Effector CD8-positive, alpha-beta T cell (primary cell): ENCODE measurements at regions not wholly inside any gene's neighbourhood (a gene's known extent, or its start where the extent isn't known, plus 50 kb on each side); places are given as distances from the start of the nearest gene placed in this dataset.

Experiments
- DNase-seq: peaks from one replicate; lab custom pipeline; 2025; lab: John Stamatoyannopoulos, UW

GRCh38 chr16:86214326-86215232 lies 295.7 kb upstream of the FOXF1 start:
- no peak for DNase-seq

GRCh38 chr16:86215233-86215978 lies 294.9 kb upstream of the FOXF1 start:
- DNase-seq: no peak

DNA sequence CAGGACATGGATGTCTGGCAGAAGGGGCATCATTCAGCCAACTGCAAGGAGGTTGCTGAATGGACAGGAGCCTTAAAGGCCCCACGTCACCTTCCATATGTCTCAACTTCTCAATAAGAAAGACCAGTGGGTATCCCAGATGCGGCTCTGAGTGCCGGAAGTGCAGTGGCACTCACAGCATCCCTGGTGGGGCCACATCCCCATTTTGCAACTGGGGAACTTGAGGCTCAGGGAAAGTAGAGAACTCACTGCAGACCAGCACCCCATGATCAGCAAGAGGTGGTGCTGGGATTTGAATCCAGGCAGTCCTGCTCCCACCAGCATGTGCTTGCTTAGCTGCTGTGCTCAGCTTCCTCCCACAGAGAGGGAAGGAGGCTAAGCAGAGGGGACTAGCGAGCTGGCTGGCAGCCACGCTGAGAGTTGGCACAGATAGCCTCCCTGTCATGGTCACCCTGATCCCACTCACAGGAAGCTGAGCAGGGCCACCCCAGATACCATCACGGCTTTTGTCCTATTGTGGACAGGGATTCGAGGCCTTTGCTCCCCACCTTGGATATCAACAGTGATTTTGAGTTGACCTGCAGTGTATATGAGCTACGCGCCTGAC lies 294.2 kb upstream of the FOXF1 start:
- DNase-seq: no peak

- DNase-seq: no peak
Observed at GRCh38 chr16:86216591-86216990, 293.7 kb upstream of the FOXF1 start.

GRCh38 chr16:86217001-86217890 lies 293.1 kb upstream of the FOXF1 start:
- no peak for DNase-seq

GRCh38 chr16:86217891-86218270 lies 292.4 kb upstream of the FOXF1 start:
- DNase-seq: no peak

GRCh38 chr16:86218479-86219170 lies 291.7 kb upstream of the FOXF1 start:
- no peak for DNase-seq

GRCh38 chr16:86219655-86220445 lies 290.5 kb upstream of the FOXF1 start:
- no peak for DNase-seq

DNA sequence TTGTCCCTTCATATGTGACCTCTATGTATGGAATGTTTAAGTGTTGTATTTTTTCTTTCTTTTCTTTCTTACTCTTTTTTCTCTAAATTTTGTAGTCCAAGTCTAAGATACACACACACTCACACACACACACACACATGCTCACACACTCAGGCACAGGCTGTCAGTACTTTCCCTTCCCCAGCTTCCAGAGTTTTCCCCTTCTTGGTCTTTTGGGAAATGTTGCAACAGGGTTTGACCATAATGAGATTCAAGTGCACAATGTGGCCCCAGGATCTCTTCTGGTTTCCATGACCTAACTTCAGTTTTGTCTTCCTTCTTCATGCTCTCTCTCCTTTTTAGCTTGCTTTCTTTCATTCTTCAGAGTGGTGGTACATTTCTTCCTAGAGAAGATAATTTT lies 289.8 kb upstream of the FOXF1 start:
- DNase-seq: no peak

- DNase-seq: no peak
Observed at GRCh38 chr16:86221085-86221484, 289.2 kb upstream of the FOXF1 start.

- DNase-seq: no peak
Observed at GRCh38 chr16:86222547-86222946, 287.8 kb upstream of the FOXF1 start.

DNA sequence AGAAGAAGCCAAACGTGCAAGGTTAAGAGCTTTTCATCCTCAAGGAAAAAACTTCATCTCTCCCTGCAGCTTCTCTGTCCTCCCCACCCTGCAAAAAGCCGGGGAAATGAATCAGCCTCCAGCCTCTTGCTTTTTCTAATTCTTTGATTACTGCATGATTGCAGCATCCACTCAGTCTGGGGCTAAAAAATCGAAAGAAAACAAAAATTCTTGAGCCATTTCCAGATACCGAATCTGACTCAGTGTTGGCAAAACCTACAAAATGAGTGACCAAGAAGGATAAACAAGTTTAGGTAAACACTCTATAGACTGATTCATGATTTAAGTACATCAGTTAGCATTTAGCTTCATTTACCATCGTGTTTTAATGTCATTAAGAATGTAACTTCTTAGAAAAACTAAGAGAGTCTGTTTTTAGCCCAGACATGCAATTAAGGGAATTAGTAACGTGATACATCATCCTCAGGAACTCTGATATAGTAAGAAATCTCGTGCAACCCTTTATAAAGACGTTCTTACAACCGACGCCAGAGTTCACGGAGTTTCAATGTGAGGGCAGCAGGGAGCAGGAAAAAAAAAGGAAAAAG lies 287.3 kb upstream of the FOXF1 start:
- DNase-seq: no peak

GRCh38 chr16:86224126-86224525 lies 286.2 kb upstream of the FOXF1 start:
- no peak for DNase-seq

DNA sequence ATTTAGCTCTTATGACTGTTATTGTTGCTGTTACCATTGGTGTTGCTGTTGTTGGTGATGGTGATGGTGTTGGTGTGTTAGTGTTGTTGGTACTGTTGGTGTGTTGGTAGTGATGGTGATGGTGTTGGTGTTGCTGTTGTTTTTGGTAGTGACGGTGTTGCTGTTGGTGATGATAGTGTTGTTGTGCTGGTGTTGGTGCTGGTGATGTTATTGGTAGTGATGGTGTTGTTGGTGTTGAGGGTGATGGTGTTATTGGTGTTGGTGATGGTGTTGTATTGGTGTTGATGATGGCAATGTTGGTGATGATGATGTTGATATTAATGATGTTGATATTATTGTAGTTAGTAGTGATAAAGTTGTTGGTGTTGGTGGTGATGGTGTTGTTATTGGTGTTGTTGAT lies 285.7 kb upstream of the FOXF1 start:
- no peak for DNase-seq

DNA sequence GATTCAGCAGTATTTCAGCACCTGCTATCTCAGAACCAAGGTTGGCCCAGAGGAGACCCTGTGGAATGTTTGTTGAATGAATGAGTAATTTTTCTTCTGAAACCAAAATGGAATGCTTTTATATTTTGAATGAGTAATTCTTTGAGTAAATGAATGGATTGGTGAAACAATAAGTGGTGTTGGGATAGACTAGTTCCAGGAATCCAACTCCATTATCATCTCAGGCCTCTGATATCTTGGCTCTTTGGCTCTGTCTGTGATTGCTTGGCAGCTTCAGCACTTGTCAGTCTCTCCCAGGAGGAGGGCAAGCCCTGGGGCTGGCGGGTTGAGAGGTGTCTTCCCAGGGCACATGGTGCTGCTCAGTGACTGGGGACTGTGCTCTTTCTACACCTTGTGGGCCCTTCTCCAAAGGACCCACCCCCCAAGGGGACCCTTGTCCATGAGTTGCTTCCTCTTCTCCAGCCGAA lies 284.4 kb upstream of the FOXF1 start:
- DNase-seq: no peak

DNA sequence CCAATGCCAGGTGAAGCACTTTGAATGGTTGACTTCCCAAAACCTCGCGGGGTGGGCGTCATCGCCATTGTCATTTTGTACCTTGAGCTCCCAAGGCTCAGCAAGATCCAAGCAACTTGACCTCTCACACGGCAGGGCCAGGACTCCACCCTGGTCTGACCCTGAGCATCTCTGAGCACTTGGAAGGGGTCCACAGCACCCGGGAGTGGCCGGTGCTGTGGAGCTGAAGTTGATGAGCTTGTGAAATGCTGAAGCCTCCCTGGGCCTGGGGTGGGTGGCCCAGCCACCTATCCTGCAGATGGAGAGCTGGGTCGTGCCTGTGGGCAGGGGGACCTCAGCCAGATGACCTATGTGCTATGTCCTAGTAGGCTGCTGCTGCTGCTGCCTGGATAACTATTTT lies 283.3 kb upstream of the FOXF1 start:
- no peak for DNase-seq

GRCh38 chr16:86227801-86228200 lies 282.5 kb upstream of the FOXF1 start:
- DNase-seq: no peak

GRCh38 chr16:86228713-86229112 lies 281.6 kb upstream of the FOXF1 start:
- DNase-seq: no peak

DNA sequence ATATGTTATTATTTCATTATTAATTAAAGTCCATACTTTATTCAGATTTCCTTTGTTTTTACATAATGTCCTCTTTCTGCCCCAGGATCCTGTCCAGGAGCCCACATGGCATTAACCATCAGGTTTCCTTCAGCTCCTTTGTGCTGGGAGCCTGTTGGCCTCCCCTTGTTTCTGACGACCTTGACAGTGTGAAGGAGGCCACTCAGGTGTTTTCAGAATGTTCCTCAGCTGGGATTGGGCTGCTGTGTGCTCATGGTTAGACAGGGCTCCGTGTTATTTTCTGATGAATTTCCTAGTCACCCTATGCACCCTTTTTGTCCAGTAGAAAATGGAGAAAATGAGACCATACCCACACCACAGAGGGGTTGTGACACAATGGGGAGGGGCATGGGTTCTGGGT lies 281.0 kb upstream of the FOXF1 start:
- DNase-seq: no peak
